GM12878 (cell line): ENCODE measurements at regions not wholly inside any gene's neighbourhood (a gene's known extent, or its start where the extent isn't known, plus 50 kb on each side); places are given as distances from the start of the nearest gene placed in this dataset.

Experiments used
- ATAC-seq: fragments of 200-7000 bp; cut with Tn5 transposase; 3 replicates; pipeline ENCODE4 v1.9.1; 2020; ENCODE audit warnings: mild to moderate bottlenecking, moderate library complexity
- BruUV-seq: library from RNA; stranded (reverse); fragments of 400-500 nt; replicated peaks from 2 replicates; lab custom pipeline; 2021; lab: Mats Ljungman, UMichigan
- CTCF ChIA-PET: fragments of 300-600 bp; sonication (Branson Sonifier 250); formaldehyde crosslinking; extraction: SDS; loops from one replicate; lab custom pipeline; 2021; ENCODE audit warnings: inconsistent platforms; lab: Yijun Ruan, JAX
- POLR2A ChIA-PET: fragments of 350-600 bp; formaldehyde crosslinking; extraction: SDS; loops from one replicate; lab custom pipeline; 2021; ENCODE audit warnings: inconsistent platforms; lab: Charles Lee
- RAD21 ChIA-PET: fragments of 300-600 bp; sonication (Branson Sonifier 250); formaldehyde crosslinking; loops from one replicate; lab custom pipeline; 2023; ENCODE audit warnings: antibody characterized with exemption; ENCODE audit not compliant: unreplicated experiment; lab: Charles Lee
- SMC1A ChIA-PET: fragments of 300-600 bp; sonication (Branson Sonifier 250); formaldehyde crosslinking; loops from one replicate; lab custom pipeline; 2023; ENCODE audit not compliant: unreplicated experiment, uncharacterized antibody; lab: Charles Lee
- DNase-seq: peaks from one replicate; pipeline ENCODE4 v3.0.0-alpha.2; 2011; ENCODE audit warnings: low read depth, low spot score
- FAIRE-seq: peaks from 3 replicates; lab custom pipeline; 2011; peaks lifted over from hg19 to GRCh38; lab: Jason Lieb, UNC
- H2AFZ ChIP-seq: 2 replicates; pipeline ENCODE4 v1.6.0; 2011; ENCODE audit warnings: low read depth, low read length, control low read depth; ENCODE audit not compliant: control insufficient read depth
- H3K27ac ChIP-seq: 2 replicates; pipeline ENCODE4 v1.5.1; 2011; ENCODE audit warnings: control low read depth; ENCODE audit not compliant: control insufficient read depth, insufficient read depth
- H3K27me3 ChIP-seq, 2 experiments: replicated peaks in 1 of 2; 2 replicates each; pipeline versions ENCODE4 v1.6.0 to v1.6.1; 2011; ENCODE audit warnings: low read length in 1 of 2; ENCODE audit not compliant: control insufficient read depth in 2 of 2, insufficient read depth in 2 of 2
- H3K36me3 ChIP-seq, 2 experiments: 2 replicates each; pipeline ENCODE4 v1.5.1; 2011; ENCODE audit warnings: low read length in 1 of 2; ENCODE audit not compliant: control insufficient read depth in 2 of 2, insufficient read depth in 2 of 2
- H3K4me1 ChIP-seq: 2 replicates; pipeline ENCODE4 v1.6.1; 2011; ENCODE audit warnings: mild to moderate bottlenecking, low read length, moderate library complexity, mixed read lengths; ENCODE audit not compliant: control insufficient read depth, insufficient read depth
- H3K4me2 ChIP-seq: 2 replicates; pipeline ENCODE4 v1.6.0; 2011; ENCODE audit warnings: control low read depth; ENCODE audit not compliant: control insufficient read depth, insufficient read depth
- H3K4me3 ChIP-seq: fragments of 200-600 bp; sonication (generic); 2 replicates; pipeline ENCODE4 v1.5.1; 2016
- H3K79me2 ChIP-seq: 2 replicates; pipeline ENCODE4 v1.6.0; 2011; ENCODE audit warnings: low read length; ENCODE audit not compliant: control insufficient read depth, insufficient read depth
- H3K9ac ChIP-seq: 2 replicates; pipeline ENCODE4 v1.8.0; 2011; ENCODE audit warnings: low read length, control low read depth, mixed read lengths; ENCODE audit not compliant: control insufficient read depth, insufficient read depth
- H3K9me3 ChIP-seq: replicated peaks from 3 replicates; pipeline ENCODE4 v1.5.1; 2011; ENCODE audit warnings: mild to moderate bottlenecking, low read length; ENCODE audit not compliant: control insufficient read depth, insufficient read depth
- H4K20me1 ChIP-seq: 2 replicates; pipeline ENCODE4 v1.6.0; 2011; ENCODE audit not compliant: control insufficient read depth, insufficient read depth
- BACH1 ChIP-seq: fragments of 450-650 bp; IDR thresholded peaks from 2 replicates; pipeline ENCODE4 v1.6.1; 2017; ENCODE audit warnings: mild to moderate bottlenecking, borderline replicate concordance
- CBFB ChIP-seq: IDR thresholded peaks from 2 replicates; pipeline ENCODE4 v1.6.1; 2016; ENCODE audit warnings: antibody characterized with exemption, low read depth
- FOS ChIP-seq: IDR thresholded peaks from 3 replicates; pipeline ENCODE4 v1.6.1; 2011; ENCODE audit warnings: borderline replicate concordance; ENCODE audit not compliant: insufficient read length; ENCODE audit errors: extremely low read depth
- HCFC1 ChIP-seq: fragments of 150-350 bp; IDR thresholded peaks from 2 replicates; pipeline ENCODE4 v1.6.1; 2014; ENCODE audit warnings: low read length
- KLF5 ChIP-seq: fragments of 450-650 bp; IDR thresholded peaks from 2 replicates; pipeline ENCODE4 v1.6.1; 2014; ENCODE audit warnings: mild to moderate bottlenecking; ENCODE audit not compliant: partially characterized antibody
- MYB ChIP-seq: fragments of 150-350 bp; IDR thresholded peaks from 2 replicates; pipeline ENCODE4 v1.6.1; 2014; ENCODE audit warnings: mild to moderate bottlenecking, low read depth, low read length, borderline replicate concordance
- NR2C1 ChIP-seq: fragments of 450-650 bp; IDR thresholded peaks from 2 replicates; pipeline ENCODE4 v1.6.1; 2017; ENCODE audit warnings: antibody characterized with exemption, mild to moderate bottlenecking, moderate library complexity
- TCF3 ChIP-seq: IDR thresholded peaks from 2 replicates; pipeline ENCODE4 v1.6.1; 2012; ENCODE audit warnings: low read depth, mild to moderate bottlenecking, low read length, borderline replicate concordance; ENCODE audit not compliant: insufficient read depth
- WGBS: methylation state at CpG from one replicate; pipeline ENCODE4 v1.1.6; 2016; ENCODE audit warnings: low lambda C conversion rate; ENCODE audit not compliant: insufficient replicate concordance, insufficient coverage; ENCODE audit errors: missing lambda C conversion rate; 5-methylcytosine and 5-hydroxymethylcytosine counted together
- in situ Hi-C: fragments of 300-500 bp; cut with MboI; formaldehyde crosslinking; loops from 9 replicates; pipeline ENCODE4 v1.14.3; 2018; ENCODE audit warnings: mixed read lengths
- intact Hi-C: fragments of 100-400 bp; cut with micrococcal nuclease; formaldehyde crosslinking; loops from one replicate; pipeline ENCODE4 v1.14.2; 2022; ENCODE audit not compliant: unreplicated experiment
- TF ChIP-seq, protein P1 (sequence below): fragments of 450-650 bp; IDR thresholded peaks from 2 replicates; pipeline ENCODE4 v1.6.1; 2018; ENCODE audit warnings: borderline replicate concordance, mild to moderate bottlenecking; ENCODE audit not compliant: partially characterized antibody
- TF ChIP-seq, protein P2 (sequence below): IDR thresholded peaks from 2 replicates; pipeline ENCODE4 v1.6.1; 2012; ENCODE audit warnings: mild to moderate bottlenecking, low read depth, low read length

GRCh38 chr14:82153689-82154088 is 620.0 kb upstream of the SEL1L start:
- POLR2A ChIA-PET, result no interaction called here
- Histone ChIP-seq H3K36me3 (no peaks in the 10 kb centered on the region), H3K27me3 (no peaks in the 10 kb centered on the region), H3K79me2 (no peaks in the 10 kb centered on the region), H3K27ac (no peak overlapping the region), H3K4me1 (no peaks in the 10 kb centered on the region), H3K9ac (no peak overlapping the region), H3K4me2 (no peak overlapping the region), H2AFZ (no peak overlapping the region; the same call in 1 of the 2 replicates), H3K9me3 (no peaks in the 10 kb centered on the region), H3K4me3 (no peak overlapping the region), H4K20me1 (no peaks in the 10 kb centered on the region)
- no TSS peak for BruUV-seq
- SMC1A ChIA-PET, result no interaction called here
- WGBS, result 30% methylated on average over 4 of the region's 4 CpGs
- ATAC-seq (peak; percentile 72), DNase-seq (no peak), FAIRE-seq (no peak)
- intact Hi-C loops (no loop called here), in situ Hi-C loops (no loop called here)
- CTCF ChIA-PET, result no interaction called here
- TF ChIP-seq TCF3 (no peak), NR2C1 (no peak), HCFC1 (no peak), KLF5 (no peak), FOS (no peak), MYB (no peak), CBFB (no peak), BACH1 (no peak)
- TF ChIP-seq, protein P1, sequence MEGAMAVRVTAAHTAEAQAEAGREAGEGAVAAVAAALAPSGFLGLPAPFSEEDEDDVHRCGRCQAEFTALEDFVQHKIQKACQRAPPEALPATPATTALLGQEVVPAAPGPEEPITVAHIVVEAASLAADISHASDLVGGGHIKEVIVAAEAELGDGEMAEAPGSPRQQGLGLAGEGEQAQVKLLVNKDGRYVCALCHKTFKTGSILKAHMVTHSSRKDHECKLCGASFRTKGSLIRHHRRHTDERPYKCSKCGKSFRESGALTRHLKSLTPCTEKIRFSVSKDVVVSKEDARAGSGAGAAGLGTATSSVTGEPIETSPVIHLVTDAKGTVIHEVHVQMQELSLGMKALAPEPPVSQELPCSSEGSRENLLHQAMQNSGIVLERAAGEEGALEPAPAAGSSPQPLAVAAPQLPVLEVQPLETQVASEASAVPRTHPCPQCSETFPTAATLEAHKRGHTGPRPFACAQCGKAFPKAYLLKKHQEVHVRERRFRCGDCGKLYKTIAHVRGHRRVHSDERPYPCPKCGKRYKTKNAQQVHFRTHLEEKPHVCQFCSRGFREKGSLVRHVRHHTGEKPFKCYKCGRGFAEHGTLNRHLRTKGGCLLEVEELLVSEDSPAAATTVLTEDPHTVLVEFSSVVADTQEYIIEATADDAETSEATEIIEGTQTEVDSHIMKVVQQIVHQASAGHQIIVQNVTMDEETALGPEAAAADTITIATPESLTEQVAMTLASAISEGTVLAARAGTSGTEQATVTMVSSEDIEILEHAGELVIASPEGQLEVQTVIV, result no peak
- TF ChIP-seq, protein P2, sequence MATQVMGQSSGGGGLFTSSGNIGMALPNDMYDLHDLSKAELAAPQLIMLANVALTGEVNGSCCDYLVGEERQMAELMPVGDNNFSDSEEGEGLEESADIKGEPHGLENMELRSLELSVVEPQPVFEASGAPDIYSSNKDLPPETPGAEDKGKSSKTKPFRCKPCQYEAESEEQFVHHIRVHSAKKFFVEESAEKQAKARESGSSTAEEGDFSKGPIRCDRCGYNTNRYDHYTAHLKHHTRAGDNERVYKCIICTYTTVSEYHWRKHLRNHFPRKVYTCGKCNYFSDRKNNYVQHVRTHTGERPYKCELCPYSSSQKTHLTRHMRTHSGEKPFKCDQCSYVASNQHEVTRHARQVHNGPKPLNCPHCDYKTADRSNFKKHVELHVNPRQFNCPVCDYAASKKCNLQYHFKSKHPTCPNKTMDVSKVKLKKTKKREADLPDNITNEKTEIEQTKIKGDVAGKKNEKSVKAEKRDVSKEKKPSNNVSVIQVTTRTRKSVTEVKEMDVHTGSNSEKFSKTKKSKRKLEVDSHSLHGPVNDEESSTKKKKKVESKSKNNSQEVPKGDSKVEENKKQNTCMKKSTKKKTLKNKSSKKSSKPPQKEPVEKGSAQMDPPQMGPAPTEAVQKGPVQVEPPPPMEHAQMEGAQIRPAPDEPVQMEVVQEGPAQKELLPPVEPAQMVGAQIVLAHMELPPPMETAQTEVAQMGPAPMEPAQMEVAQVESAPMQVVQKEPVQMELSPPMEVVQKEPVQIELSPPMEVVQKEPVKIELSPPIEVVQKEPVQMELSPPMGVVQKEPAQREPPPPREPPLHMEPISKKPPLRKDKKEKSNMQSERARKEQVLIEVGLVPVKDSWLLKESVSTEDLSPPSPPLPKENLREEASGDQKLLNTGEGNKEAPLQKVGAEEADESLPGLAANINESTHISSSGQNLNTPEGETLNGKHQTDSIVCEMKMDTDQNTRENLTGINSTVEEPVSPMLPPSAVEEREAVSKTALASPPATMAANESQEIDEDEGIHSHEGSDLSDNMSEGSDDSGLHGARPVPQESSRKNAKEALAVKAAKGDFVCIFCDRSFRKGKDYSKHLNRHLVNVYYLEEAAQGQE, result no peak
- RAD21 ChIA-PET, result no interaction called here
